ENCODE measurements at regions not wholly inside any gene's neighbourhood (a gene's known extent, or its start where the extent isn't known, plus 50 kb on each side); places are given as distances from the start of the nearest gene placed in this dataset.

DNA sequence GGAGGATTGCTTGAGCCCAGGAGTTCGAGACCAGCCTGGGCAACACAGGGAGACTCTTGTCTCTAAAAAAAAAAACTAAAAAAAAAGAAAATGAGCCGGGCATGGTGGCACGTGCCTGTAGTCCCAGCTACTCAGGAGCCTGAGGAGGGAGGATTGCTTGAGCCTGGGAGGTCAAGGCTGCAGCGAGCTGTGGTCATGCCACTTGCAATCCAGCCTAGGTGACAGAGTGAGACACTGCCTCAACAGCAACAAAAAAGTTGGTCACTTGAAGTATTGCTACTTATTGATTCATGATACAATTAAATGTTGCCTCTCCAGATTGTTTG, 57.9 kb upstream of the CXADR start:
- peak overlapping the region; percentile 62 for H3K9ac ChIP-seq (ENCODE audit: low read length)
- no peak overlapping the region for H3K27ac ChIP-seq (ENCODE audit: low read length)
- peak overlapping the region; percentile 60 for H3K4me3 ChIP-seq (ENCODE audit: low read length)

DNA sequence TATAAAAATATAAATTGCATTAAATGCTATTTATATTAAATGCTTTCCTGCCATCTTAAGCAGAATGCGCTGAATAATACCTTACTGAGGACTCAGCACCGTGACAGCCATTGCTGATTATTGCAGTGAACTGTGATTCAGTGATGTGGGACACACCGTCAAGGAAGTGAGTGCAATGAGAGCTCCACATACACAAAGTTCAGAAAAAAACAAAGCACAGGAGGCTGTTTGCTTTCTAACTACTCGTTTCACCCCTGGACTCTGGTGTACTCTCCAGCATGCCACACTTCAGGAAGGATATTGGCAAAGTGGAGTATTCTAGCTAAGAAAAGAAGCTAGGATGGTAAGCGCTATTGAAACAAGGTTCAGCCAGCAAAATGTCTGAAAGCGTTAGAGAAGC, 57.4 kb upstream of the CXADR start:
- no peaks in the 10 kb centered on the region for H3K27me3 ChIP-seq (ENCODE audit: control insufficient read depth, insufficient read depth, low read length)
- no peaks in the 10 kb centered on the region for H3K9me3 ChIP-seq (ENCODE audit: control insufficient read depth, low read depth, low read length)
- no peak overlapping the region for H3K27ac ChIP-seq (ENCODE audit: low read length)
- peak overlapping the region; percentile 60 for H3K4me3 ChIP-seq (ENCODE audit: low read length)
- no peaks in the 10 kb centered on the region for H3K4me1 ChIP-seq (ENCODE audit: control insufficient read depth, low read depth, low read length)
- no peak overlapping the region for H3K9ac ChIP-seq (ENCODE audit: low read length)
- H3K36me3 ChIP-seq (ENCODE audit: control insufficient read depth, low read depth, low read length): no peaks in the 10 kb centered on the region

More for the DNA sequence above, 57.9 kb upstream of the CXADR start:
- H3K9me3 ChIP-seq (ENCODE audit: control insufficient read depth, low read depth, low read length): no peaks in the 10 kb centered on the region
- no peaks in the 10 kb centered on the region for H3K27me3 ChIP-seq (ENCODE audit: control insufficient read depth, insufficient read depth, low read length)
- no peaks in the 10 kb centered on the region for H3K4me1 ChIP-seq (ENCODE audit: control insufficient read depth, low read depth, low read length)
- no peaks in the 10 kb centered on the region for H3K36me3 ChIP-seq (ENCODE audit: control insufficient read depth, low read depth, low read length)

DNA sequence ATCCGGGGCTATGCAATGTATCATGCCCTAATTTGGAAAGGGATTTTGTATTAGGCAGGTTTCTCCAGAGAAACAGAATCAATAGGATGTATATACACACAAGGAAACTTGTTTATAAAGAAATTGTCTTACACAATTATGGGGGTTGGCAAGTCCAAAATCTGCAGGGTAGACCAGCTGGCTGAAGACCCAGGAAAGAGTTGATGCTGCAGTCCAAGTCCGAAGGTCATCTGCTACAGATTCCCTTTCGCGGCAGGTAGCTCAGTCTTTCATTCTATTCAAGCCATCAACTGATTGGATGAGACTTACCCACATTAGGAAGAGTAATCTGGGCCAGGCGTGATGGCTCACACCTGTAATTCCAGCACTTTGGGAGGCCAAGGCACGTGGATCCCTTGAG, 54.6 kb upstream of the CXADR start:
- Histone ChIP-seq H3K27ac (ENCODE audit: low read length) (no peak overlapping the region), H3K9me3 (ENCODE audit: control insufficient read depth, low read depth, low read length) (no peaks in the 10 kb centered on the region), H3K27me3 (ENCODE audit: control insufficient read depth, insufficient read depth, low read length) (no peaks in the 10 kb centered on the region), H3K4me3 (ENCODE audit: low read length) (no peak overlapping the region), H3K9ac (ENCODE audit: low read length) (no peak overlapping the region), H3K36me3 (ENCODE audit: control insufficient read depth, low read depth, low read length) (no peaks in the 10 kb centered on the region), H3K4me1 (ENCODE audit: control insufficient read depth, low read depth, low read length) (no peaks in the 10 kb centered on the region)

DNA sequence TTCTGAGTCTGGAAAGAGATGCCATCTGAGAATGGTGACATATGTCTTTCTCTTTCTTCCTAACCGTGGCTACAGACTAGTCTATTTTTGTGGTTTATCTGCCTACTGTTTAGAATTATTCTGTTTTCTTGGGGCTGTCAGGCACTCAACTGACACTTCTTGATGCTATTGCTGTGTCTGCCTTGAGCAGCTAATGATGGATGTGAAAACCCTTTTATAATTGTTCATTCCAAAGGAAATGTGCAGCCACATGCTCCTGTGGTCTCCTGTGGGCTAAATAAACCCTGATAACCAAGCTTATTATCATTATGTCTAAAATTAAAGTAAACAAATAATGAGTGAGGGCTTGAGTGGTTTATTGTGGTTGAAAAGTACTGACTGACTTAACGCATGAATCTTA, 52.7 kb upstream of the CXADR start:
- Histone ChIP-seq H3K27me3 (ENCODE audit: control insufficient read depth, insufficient read depth, low read length) (no peaks in the 10 kb centered on the region), H3K4me1 (ENCODE audit: control insufficient read depth, low read depth, low read length) (no peaks in the 10 kb centered on the region), H3K4me3 (ENCODE audit: low read length) (no peak overlapping the region), H3K36me3 (ENCODE audit: control insufficient read depth, low read depth, low read length) (no peaks in the 10 kb centered on the region), H3K27ac (ENCODE audit: low read length) (no peak overlapping the region), H3K9ac (ENCODE audit: low read length) (no peak overlapping the region), H3K9me3 (ENCODE audit: control insufficient read depth, low read depth, low read length) (no peaks in the 10 kb centered on the region)

DNA sequence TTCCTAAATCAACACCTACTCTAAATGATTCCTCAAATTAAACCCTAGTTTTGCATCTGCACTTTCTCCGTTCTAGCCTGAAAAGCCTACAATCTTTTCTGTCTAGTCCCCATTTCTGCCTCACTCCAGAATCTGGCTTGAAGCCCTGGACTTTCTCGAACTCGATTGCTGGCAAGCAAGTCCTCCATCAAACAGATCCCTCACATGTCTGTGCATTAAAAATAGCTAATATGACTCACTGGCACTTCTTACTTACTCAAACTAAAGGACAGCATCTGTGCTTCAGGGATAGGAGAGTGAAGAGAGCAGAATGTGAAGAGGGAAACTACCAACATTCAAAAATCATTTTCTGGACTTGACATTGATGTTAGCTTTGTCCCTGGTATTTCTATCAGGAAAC, 51.8 kb upstream of the CXADR start:
- Histone ChIP-seq H3K9ac (ENCODE audit: low read length) (no peak overlapping the region), H3K27ac (ENCODE audit: low read length) (no peak overlapping the region)

DNA sequence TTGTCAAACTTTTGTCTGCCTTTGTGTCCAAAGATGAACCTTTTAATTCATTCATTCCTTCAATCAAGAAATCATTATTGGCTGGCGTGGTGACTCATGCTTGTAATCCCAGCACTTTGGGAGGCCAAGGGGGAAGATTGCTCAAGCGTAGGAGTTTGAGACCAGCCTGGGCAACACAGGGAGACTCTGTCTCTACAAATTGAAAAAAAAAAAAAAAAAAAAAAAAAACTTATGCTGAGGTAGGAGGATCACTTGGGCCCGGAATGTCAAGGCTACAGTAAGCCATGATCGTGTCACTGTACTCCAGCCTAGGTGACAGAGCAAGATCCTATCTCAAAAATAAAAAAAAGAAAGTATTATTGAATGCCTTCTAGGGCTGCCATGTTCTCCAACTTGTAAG, 51.3 kb upstream of the CXADR start:
- H3K27ac ChIP-seq (ENCODE audit: low read length): no peak overlapping the region
- H3K27me3 ChIP-seq (ENCODE audit: control insufficient read depth, insufficient read depth, low read length): no peaks in the 10 kb centered on the region
- H3K9ac ChIP-seq (ENCODE audit: low read length): no peak overlapping the region
- H3K4me1 ChIP-seq (ENCODE audit: control insufficient read depth, low read depth, low read length): no peaks in the 10 kb centered on the region
- no peaks in the 10 kb centered on the region for H3K9me3 ChIP-seq (ENCODE audit: control insufficient read depth, low read depth, low read length)
- H3K36me3 ChIP-seq (ENCODE audit: control insufficient read depth, low read depth, low read length): no peaks in the 10 kb centered on the region
- no peak overlapping the region for H3K4me3 ChIP-seq (ENCODE audit: low read length)

More for the DNA sequence above, 51.8 kb upstream of the CXADR start:
- no peaks in the 10 kb centered on the region for H3K4me1 ChIP-seq (ENCODE audit: control insufficient read depth, low read depth, low read length)
- H3K4me3 ChIP-seq (ENCODE audit: low read length): no peak overlapping the region
- H3K36me3 ChIP-seq (ENCODE audit: control insufficient read depth, low read depth, low read length): no peaks in the 10 kb centered on the region
- no peaks in the 10 kb centered on the region for H3K27me3 ChIP-seq (ENCODE audit: control insufficient read depth, insufficient read depth, low read length)
- no peaks in the 10 kb centered on the region for H3K9me3 ChIP-seq (ENCODE audit: control insufficient read depth, low read depth, low read length)

DNA sequence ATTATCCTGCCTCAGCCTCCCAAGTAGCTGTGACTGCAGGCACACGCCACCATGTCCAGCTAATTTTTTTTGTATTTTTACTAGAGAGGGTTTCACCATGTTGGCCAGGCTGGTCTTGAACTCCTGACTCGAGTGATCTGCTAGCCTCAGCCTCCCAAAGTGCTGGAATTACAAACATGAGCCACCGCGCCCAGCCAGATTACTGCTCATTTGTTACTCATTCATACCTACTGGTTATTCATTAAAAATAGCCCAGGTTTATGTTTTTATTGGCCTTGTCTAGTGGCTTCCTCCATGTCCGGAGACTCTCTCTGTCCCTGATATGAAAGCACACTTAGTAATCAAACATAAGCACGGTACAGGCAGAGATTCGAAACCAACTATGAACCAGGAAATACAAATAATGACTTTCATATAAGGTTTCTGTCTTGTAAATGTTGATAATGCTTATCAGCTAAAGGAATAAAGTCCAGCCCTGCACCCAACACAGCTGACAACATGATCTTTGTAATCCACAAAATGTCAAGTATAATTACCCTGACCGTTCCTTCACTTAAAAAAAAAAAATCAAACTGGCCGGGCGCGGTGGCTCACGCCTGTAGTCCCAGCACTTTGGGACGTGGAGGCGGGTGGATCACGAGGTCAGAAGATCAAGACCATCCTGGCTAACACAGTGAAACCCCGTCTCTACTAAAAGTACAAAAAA, 50.4 kb upstream of the CXADR start:
- H3K27me3 ChIP-seq (ENCODE audit: control insufficient read depth, insufficient read depth, low read length): no peaks in the 10 kb centered on the region
- H3K4me1 ChIP-seq (ENCODE audit: control insufficient read depth, low read depth, low read length): no peaks in the 10 kb centered on the region
- no peak overlapping the region for H3K9ac ChIP-seq (ENCODE audit: low read length)
- no peaks in the 10 kb centered on the region for H3K36me3 ChIP-seq (ENCODE audit: control insufficient read depth, low read depth, low read length)
- no peak overlapping the region for H3K27ac ChIP-seq (ENCODE audit: low read length)
- H3K9me3 ChIP-seq (ENCODE audit: control insufficient read depth, low read depth, low read length): no peaks in the 10 kb centered on the region
- H3K4me3 ChIP-seq (ENCODE audit: low read length): no peak overlapping the region

Measured in iPS-18a (cell line).